ENCODE measurements at regions not wholly inside any gene's neighbourhood (a gene's known extent, or its start where the extent isn't known, plus 50 kb on each side); places are given as distances from the start of the nearest gene placed in this dataset.
"Not testable (repeated sequence)": the region's sequence is repeated elsewhere in the genome, so short reads cannot be mapped to it uniquely, and the experiment has no call there.

DNA sequence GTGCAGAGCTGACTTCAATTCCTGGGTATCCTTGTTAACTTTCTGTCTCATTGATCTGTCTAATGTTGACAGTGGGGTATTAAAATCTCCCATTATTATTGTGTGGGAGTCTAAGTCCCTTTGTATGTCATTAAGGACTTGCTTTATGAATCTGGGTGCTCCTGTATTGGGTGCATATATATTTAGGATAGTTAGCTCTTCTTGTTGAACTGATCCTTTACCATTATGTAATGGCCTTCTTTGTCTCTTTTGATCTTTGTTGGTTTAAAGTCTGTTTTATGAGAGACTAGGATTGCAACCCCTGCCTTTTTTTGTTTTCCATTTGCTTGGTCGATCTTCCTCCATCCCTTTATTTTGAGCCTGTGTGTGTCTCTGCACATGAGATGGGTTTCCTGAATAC lies 5269.5 kb upstream of the TPTE start:
- TF ChIP-seq, protein P1, sequence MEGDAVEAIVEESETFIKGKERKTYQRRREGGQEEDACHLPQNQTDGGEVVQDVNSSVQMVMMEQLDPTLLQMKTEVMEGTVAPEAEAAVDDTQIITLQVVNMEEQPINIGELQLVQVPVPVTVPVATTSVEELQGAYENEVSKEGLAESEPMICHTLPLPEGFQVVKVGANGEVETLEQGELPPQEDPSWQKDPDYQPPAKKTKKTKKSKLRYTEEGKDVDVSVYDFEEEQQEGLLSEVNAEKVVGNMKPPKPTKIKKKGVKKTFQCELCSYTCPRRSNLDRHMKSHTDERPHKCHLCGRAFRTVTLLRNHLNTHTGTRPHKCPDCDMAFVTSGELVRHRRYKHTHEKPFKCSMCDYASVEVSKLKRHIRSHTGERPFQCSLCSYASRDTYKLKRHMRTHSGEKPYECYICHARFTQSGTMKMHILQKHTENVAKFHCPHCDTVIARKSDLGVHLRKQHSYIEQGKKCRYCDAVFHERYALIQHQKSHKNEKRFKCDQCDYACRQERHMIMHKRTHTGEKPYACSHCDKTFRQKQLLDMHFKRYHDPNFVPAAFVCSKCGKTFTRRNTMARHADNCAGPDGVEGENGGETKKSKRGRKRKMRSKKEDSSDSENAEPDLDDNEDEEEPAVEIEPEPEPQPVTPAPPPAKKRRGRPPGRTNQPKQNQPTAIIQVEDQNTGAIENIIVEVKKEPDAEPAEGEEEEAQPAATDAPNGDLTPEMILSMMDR (IDR thresholded peaks at IDR 0.05; ENCODE audit: low read depth, low read length), result not testable (repeated sequence)
- TF ChIP-seq EZH2phosphoT487 (IDR thresholded peaks at IDR 0.05; ENCODE audit: low read depth), result not testable (repeated sequence)
